ENCODE measurements at regions not wholly inside any gene's neighbourhood (a gene's known extent, or its start where the extent isn't known, plus 50 kb on each side); places are given as distances from the start of the nearest gene placed in this dataset.

DNA sequence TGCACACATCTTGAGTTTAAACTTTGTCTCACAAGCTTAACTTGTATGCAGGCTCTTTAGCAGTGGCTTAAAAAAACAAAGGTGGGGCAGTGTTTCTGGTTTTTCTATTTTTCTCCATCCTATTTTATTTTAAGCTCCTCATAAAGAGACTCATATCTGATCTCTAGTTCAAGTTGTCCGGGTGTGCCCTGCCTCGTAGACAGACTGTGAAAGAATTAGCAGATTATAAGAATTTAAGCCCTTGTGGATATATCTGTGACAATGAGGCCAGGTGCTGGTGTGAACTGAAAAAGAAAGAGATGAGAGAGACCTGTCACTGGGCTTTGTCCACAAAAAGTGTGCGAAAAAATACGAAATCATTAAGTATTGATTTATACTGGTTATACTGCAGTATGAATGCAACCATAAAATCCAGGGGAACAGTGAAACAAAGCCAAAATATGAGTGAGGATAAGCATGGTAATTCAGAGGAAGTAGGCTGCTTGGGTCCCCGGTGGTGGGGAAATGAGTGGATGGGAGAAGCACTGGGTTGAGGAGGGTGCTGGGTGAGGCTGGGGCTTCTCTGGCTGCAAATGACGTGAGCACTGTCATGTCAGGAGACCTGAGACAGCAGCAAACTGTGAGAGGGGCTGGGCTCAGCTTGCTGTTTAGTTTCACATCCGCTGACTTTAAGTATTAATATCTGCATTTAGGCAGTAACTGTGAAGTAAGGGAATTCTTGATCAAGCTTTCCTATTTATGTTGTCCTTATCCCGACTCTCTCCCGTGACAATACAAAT lies 179.7 kb upstream of the ANKRD55 start:
- in situ Hi-C loops (cut with MboI; ENCODE audit: low pct_unique_long_range_greater_than_20kb, low sequenced_read_pairs, unreplicated experiment): no loop called here
- TF ChIP-seq, protein P1, sequence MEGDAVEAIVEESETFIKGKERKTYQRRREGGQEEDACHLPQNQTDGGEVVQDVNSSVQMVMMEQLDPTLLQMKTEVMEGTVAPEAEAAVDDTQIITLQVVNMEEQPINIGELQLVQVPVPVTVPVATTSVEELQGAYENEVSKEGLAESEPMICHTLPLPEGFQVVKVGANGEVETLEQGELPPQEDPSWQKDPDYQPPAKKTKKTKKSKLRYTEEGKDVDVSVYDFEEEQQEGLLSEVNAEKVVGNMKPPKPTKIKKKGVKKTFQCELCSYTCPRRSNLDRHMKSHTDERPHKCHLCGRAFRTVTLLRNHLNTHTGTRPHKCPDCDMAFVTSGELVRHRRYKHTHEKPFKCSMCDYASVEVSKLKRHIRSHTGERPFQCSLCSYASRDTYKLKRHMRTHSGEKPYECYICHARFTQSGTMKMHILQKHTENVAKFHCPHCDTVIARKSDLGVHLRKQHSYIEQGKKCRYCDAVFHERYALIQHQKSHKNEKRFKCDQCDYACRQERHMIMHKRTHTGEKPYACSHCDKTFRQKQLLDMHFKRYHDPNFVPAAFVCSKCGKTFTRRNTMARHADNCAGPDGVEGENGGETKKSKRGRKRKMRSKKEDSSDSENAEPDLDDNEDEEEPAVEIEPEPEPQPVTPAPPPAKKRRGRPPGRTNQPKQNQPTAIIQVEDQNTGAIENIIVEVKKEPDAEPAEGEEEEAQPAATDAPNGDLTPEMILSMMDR (IDR thresholded peaks at IDR 0.05; ENCODE audit: extremely low read depth, insufficient read depth, missing control alignments): no peak
- DNase-seq (ENCODE audit: low spot score): peak; percentile 70

DNA sequence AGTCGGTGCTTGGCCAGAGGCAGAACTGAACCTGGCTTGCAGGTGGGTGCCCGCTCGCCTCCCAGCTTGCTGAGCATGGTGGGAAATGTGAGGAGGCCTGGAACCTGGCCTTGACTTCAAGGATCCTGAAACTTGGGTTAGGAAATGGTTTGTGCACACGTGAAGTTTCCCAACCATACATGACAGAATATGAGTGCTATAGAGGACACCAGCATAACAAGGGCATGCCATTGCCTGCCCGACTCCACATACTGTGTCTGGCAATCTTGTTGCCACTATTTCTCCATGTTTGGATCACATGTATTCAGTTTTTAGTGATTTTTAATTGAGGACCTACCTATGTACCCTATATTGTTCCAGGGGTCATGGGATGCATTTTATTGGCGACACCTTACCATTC lies 177.6 kb upstream of the ANKRD55 start:
- in situ Hi-C loops (cut with MboI; ENCODE audit: low pct_unique_long_range_greater_than_20kb, low sequenced_read_pairs, unreplicated experiment): no loop called here
- DNase-seq (ENCODE audit: low spot score): no peak
- TF ChIP-seq, protein P1 (IDR thresholded peaks at IDR 0.05; ENCODE audit: extremely low read depth, insufficient read depth, missing control alignments): no peak

DNA sequence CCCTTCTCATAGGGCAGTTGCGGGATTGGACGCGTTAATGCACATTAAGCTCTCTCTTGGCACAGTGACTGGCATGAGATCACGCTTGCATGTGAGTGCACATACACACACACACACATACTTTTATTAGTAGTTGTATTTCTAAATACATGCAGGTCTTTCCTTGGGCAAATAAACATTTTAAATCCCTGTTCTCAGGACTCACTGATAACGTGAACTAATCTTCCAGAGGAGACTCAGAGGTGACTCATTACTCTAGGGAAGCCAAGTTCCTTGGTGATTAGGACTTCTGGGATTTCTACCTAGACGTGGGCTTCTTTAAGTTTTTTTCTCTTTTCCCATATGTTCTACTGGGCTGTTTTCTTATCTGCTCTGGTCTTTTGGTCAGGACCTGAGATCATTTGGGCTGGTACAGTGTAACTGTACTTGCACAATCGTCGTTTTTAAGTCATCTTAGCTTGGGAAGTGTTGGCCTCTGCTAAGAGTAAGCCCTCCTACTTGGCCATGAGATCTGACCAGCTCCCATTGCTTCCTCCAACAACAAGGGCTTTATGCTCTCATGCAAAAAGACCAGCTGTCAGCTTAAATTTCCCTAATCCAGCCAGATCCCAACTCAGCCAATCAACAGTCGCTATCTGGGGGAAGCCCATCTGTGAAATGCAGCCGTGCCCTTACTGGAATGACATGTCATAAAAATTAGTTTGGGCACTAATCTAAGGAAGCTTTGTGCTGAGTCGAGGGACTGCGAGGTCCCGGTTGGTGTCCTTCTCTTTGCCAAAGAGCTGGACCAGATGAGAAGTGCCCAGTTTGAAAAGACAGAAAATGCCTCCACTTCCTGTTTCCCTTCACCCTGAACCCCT lies 176.4 kb upstream of the ANKRD55 start:
- DNase-seq (ENCODE audit: low spot score): no peak
- TF ChIP-seq, protein P1 (IDR thresholded peaks at IDR 0.05; ENCODE audit: extremely low read depth, insufficient read depth, missing control alignments): no peak
- in situ Hi-C loops (cut with MboI; ENCODE audit: low pct_unique_long_range_greater_than_20kb, low sequenced_read_pairs, unreplicated experiment): no loop called here

DNA sequence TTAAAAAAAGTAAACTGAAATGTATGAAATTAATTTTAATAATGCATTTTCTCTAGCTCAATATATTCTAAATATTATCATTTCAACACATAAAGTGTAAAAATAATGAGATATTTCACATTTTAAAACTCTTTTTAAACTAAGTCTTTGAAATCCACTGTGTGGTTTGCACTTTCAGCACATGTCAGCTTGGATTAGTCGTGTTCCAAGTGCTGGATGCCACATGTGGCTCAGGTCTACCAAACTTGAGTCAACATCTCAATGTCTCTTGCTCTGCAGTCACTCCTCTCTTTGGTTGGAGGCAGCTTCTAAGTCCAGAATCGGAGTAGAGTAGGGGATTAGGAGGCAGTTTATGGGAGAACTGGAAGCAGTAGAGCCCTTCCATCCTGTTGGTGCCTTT lies 173.7 kb upstream of the ANKRD55 start:
- in situ Hi-C loops (cut with MboI; ENCODE audit: low pct_unique_long_range_greater_than_20kb, low sequenced_read_pairs, unreplicated experiment): no loop called here
- TF ChIP-seq, protein P1 (IDR thresholded peaks at IDR 0.05; ENCODE audit: extremely low read depth, insufficient read depth, missing control alignments): no peak
- no peak for DNase-seq (ENCODE audit: low spot score)

DNA sequence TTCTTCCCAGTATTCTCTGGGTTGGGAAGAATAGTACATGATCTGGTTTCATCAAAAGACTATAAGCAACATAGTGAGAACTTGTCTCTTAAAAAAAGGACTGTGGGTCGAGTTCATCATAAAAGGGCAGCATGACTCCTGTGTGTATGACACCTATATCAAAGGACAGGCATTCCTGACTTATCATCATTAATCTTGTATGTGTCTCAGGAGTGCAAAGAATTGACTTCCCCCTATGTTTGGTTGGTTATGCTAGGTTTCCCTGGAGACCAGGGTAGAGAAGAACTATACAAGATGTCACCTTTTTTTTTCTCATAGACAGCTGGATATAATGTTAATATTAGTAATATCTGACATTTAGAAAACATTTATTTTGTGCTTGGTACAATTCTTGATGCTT lies 173.1 kb upstream of the ANKRD55 start:
- TF ChIP-seq, protein P1 (IDR thresholded peaks at IDR 0.05; ENCODE audit: extremely low read depth, insufficient read depth, missing control alignments): no peak
- in situ Hi-C loops (cut with MboI; ENCODE audit: low pct_unique_long_range_greater_than_20kb, low sequenced_read_pairs, unreplicated experiment): no loop called here
- no peak for DNase-seq (ENCODE audit: low spot score)

DNA sequence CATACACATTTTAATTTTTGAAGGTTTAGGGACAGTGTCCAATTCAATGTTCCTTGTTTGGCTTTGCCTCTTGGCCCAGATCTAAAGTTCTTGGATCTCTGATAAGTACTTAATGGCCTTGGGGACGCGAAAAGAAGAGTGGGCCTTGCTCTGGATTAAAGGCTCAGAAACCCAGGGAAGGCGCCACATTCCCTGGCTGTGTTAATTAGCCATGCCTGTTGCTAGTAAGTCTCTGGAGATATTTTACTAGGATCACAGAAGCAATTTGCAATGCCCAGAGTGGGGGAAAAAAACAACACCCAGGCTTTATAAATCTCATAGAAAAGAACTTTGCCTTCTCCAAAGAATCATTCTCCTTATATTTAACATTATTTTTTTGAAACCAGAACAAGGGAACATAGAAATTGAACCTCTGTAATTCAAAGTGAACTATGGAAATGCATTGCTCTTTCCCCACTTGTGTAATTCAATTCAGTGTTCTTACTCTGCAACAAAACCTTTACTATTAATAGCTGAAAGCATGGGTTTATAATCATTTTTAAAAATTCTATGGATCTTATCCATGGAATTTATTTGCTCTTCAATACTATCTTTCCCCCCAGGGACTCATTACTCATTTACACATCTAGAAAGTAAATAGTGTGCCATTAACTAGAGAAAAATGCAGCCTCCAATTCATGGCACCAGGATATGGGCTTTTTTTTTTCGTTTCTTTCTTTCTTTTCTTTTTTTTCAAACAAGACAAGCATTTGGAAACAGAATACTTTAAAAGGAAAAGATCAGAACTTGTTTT lies 172.2 kb upstream of the ANKRD55 start:
- TF ChIP-seq, protein P1 (IDR thresholded peaks at IDR 0.05; ENCODE audit: extremely low read depth, insufficient read depth, missing control alignments): no peak
- in situ Hi-C loops (cut with MboI; ENCODE audit: low pct_unique_long_range_greater_than_20kb, low sequenced_read_pairs, unreplicated experiment): no loop called here
- no peak for DNase-seq (ENCODE audit: low spot score)

All from GM13977 (cell line).